ENCODE measurements at regions not wholly inside any gene's neighbourhood (a gene's known extent, or its start where the extent isn't known, plus 50 kb on each side); places are given as distances from the start of the nearest gene placed in this dataset.

DNA sequence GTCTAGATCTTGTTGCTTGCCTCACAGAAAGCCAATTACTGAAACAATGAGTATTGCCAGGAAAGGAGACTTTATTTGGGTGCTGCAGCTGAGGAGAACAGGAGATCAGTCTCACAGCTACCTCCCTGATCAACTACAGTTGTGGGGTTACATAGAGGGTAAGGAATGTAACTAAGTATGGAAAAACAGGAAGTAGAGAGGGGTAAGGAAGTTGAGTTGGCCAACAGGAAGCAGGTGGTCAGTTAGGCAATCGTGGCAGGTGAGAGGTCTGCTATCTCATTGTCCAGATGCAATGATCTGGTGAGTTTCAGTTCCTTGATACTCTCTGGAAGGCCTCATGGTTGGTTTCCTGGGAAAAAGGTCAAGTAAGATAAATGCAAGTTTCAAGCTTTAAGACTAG, 333.1 kb upstream of the GOT2 start:
- DNase-seq (ENCODE audit: low read depth): no peak
- no peak overlapping the region for H3K4me3 ChIP-seq (ENCODE audit: low read length)
- TF ChIP-seq, protein P1, sequence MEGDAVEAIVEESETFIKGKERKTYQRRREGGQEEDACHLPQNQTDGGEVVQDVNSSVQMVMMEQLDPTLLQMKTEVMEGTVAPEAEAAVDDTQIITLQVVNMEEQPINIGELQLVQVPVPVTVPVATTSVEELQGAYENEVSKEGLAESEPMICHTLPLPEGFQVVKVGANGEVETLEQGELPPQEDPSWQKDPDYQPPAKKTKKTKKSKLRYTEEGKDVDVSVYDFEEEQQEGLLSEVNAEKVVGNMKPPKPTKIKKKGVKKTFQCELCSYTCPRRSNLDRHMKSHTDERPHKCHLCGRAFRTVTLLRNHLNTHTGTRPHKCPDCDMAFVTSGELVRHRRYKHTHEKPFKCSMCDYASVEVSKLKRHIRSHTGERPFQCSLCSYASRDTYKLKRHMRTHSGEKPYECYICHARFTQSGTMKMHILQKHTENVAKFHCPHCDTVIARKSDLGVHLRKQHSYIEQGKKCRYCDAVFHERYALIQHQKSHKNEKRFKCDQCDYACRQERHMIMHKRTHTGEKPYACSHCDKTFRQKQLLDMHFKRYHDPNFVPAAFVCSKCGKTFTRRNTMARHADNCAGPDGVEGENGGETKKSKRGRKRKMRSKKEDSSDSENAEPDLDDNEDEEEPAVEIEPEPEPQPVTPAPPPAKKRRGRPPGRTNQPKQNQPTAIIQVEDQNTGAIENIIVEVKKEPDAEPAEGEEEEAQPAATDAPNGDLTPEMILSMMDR (conservative IDR thresholded peaks at IDR 0.05; ENCODE audit: low read depth, low read length): no peak

GRCh38 chr16:59060207-59060606, 326.1 kb upstream of the GOT2 start:
- peak; percentile 71 for DNase-seq (ENCODE audit: low read depth)
- H3K4me3 ChIP-seq (ENCODE audit: low read length): no peak overlapping the region
- TF ChIP-seq, protein P1 (conservative IDR thresholded peaks at IDR 0.05; ENCODE audit: low read depth, low read length): no peak

DNA sequence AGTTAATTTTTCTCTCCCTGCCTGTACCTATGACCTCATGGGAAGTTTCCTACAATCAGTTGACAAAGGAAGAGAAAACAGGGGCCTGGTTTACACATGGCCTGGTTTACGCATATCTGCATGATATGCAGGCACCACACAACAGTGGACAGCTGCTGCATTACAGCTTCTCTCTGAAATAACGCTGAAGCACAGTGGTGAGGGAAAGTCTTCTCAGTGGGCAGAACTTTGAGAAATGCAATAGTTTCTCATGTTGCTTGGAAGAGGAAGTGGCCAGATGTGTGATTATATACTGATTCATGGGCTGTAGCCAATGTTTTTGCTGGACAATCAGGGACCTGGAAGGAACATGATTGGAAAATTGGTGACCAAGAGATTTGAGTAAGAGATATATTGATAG, 324.1 kb upstream of the GOT2 start:
- TF ChIP-seq, protein P1 (conservative IDR thresholded peaks at IDR 0.05; ENCODE audit: low read depth, low read length): no peak
- no peak for DNase-seq (ENCODE audit: low read depth)

DNA sequence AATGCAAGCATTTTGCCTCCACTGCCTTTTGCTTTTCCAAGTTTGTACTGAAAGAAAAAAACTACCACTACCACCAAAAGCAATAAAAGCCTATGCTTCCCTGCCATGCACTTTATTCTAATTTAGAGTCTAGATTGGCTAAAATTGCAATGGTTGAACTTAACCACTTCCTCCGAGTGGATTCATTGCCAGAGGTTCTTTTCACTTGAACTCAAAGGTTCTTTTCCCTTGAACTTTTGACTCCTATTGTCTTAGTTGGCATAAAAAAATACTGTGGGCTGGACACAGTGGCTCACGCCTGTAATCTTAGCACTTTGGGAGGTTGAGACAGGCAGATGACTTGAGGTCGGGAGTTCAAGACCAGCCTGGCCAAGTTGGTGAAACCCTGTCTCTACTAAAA, 319.8 kb upstream of the GOT2 start:
- DNase-seq (ENCODE audit: low read depth): no peak
- TF ChIP-seq, protein P1 (conservative IDR thresholded peaks at IDR 0.05; ENCODE audit: low read depth, low read length): no peak
- H3K4me3 ChIP-seq (ENCODE audit: low read length): no peak overlapping the region

More for the DNA sequence above, 324.1 kb upstream of the GOT2 start:
- H3K4me3 ChIP-seq (ENCODE audit: low read length): no peak overlapping the region

DNA sequence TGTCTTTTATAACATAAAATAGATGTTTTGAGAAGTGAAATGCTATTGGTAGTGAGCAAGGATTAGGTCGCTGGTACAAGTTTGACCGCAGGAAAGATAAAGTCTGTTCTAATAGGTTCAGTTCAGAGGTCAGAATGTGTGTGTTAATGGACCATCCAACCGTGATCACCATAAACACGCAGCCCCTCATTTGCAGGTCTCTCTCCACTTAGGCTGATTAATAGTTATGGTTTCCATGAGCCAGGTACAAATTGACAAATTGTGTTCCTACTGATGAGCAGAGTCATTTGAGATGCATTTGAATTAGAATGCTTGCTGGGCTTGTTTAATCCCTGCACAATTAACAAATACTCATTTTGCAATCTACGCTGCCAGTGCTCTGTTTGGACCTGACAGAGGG, 318.1 kb upstream of the GOT2 start:
- no peak overlapping the region for H3K4me3 ChIP-seq (ENCODE audit: low read length)
- TF ChIP-seq, protein P1 (conservative IDR thresholded peaks at IDR 0.05; ENCODE audit: low read depth, low read length): no peak
- no peak for DNase-seq (ENCODE audit: low read depth)

DNA sequence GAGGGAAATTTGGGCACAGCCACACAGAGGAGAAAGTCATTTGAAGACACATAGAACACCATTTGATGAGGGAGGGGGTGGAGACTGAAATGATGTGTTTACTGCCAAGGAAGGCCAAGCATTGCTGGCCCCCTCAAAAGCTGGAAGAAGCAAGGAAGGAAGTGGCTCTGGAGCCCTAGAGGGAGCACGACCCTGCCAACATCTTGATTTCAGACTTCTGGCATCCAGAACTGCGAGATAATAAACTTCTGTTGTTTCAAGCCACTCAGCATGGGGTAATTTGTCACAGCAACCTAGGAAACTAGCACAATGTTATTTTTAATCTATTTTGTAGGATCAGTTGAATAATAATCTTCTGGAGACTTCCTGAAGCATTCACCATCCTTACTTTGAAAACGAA, 314.8 kb upstream of the GOT2 start:
- TF ChIP-seq, protein P1 (conservative IDR thresholded peaks at IDR 0.05; ENCODE audit: low read depth, low read length): no peak
- no peak for DNase-seq (ENCODE audit: low read depth)

GRCh38 chr16:59047114-59047513, 313.0 kb upstream of the GOT2 start:
- no peak for DNase-seq (ENCODE audit: low read depth)
- no peak overlapping the region for H3K4me3 ChIP-seq (ENCODE audit: low read length)
- TF ChIP-seq, protein P1 (conservative IDR thresholded peaks at IDR 0.05; ENCODE audit: low read depth, low read length): no peak

More for the DNA sequence above, 314.8 kb upstream of the GOT2 start:
- no peak overlapping the region for H3K4me3 ChIP-seq (ENCODE audit: low read length)
